Panc1 (cell line): ENCODE measurements at regions not wholly inside any gene's neighbourhood (a gene's known extent, or its start where the extent isn't known, plus 50 kb on each side); places are given as distances from the start of the nearest gene placed in this dataset.

Experiments used
- ATAC-seq: fragments of 200-7000 bp; cut with Tn5 transposase; 2 replicates; pipeline ENCODE4 v1.9.1; 2020; ENCODE audit warnings: mild to moderate bottlenecking, moderate library complexity
- BruUV-seq: library from RNA; stranded (reverse); fragments of 400-500 nt; replicated peaks from 2 replicates; lab custom pipeline; 2021; lab: Mats Ljungman, UMichigan
- CTCF ChIA-PET: fragments of 300-600 bp; sonication (Branson Sonifier 250); formaldehyde crosslinking; loops from one replicate; lab custom pipeline; 2022; ENCODE audit warnings: antibody characterized with exemption; lab: Charles Lee
- POLR2A ChIA-PET: fragments of 300-600 bp; sonication (Branson Sonifier 250); formaldehyde crosslinking; loops from one replicate; lab custom pipeline; 2022; ENCODE audit warnings: antibody characterized with exemption; lab: Charles Lee
- DNase-seq: peaks from one replicate; pipeline ENCODE4 v3.0.0-alpha.2; 2010; ENCODE audit warnings: low read depth, low spot score
- H3K27ac ChIP-seq: 2 replicates; pipeline ENCODE4 v1.5.1; 2011; ENCODE audit warnings: mild to moderate bottlenecking, low read length, inconsistent platforms
- H3K27me3 ChIP-seq: fragments of 200-500 bp; sonication (Bioruptor generic); 2 replicates; pipeline ENCODE4 v1.6.0; 2014; ENCODE audit warnings: low read length, inconsistent platforms; ENCODE audit not compliant: control insufficient read depth, insufficient read depth
- H3K36me3 ChIP-seq: fragments of 200-500 bp; sonication (Bioruptor generic); 2 replicates; pipeline ENCODE4 v1.5.1; 2014; ENCODE audit warnings: inconsistent platforms, mild to moderate bottlenecking, low read length, moderate library complexity; ENCODE audit not compliant: control insufficient read depth, insufficient read depth
- H3K4me1 ChIP-seq: 2 replicates; pipeline ENCODE4 v1.5.1; 2011; ENCODE audit warnings: inconsistent platforms, mild to moderate bottlenecking, low read length, moderate library complexity; ENCODE audit not compliant: control insufficient read depth, insufficient read depth
- H3K4me3 ChIP-seq, 2 experiments: 2 replicates each; pipeline ENCODE4 v1.5.1; 2011 to 2012; ENCODE audit warnings: low read depth in 2 of 2, low read length in 2 of 2, mild to moderate bottlenecking in 2 of 2, inconsistent platforms in 1 of 2, moderate library complexity in 1 of 2
- H3K9me3 ChIP-seq: fragments of 200-500 bp; sonication (Bioruptor generic); 2 replicates; pipeline ENCODE4 v1.5.1; 2014; ENCODE audit warnings: low read depth, mild to moderate bottlenecking, inconsistent platforms, low read length, moderate library complexity; ENCODE audit not compliant: control insufficient read depth, insufficient read depth
- CTCF ChIP-seq: fragments of 450-650 bp; IDR thresholded peaks from 2 replicates; pipeline ENCODE4 v1.5.1; 2017; ENCODE audit warnings: mild to moderate bottlenecking
- POLR2AphosphoS5 ChIP-seq: IDR thresholded peaks from 2 replicates; pipeline ENCODE4 v1.6.1; 2012; ENCODE audit warnings: mild to moderate bottlenecking, low read depth, low read length, moderate library complexity
- REST ChIP-seq, 2 experiments: IDR thresholded peaks; 2 replicates each; pipeline ENCODE4 v1.6.1; 2011 to 2012; ENCODE audit warnings: low read depth in 2 of 2, control low read depth in 1 of 2, low read length in 1 of 2, mild to moderate bottlenecking in 1 of 2, moderate library complexity in 1 of 2; ENCODE audit not compliant: insufficient read depth in 1 of 2
- SIN3A ChIP-seq: IDR thresholded peaks from 2 replicates; pipeline ENCODE4 v1.6.1; 2012; ENCODE audit warnings: low read depth, mild to moderate bottlenecking, low read length, moderate library complexity, borderline replicate concordance; ENCODE audit not compliant: insufficient read depth
- TCF7L2 ChIP-seq: IDR thresholded peaks from 2 replicates; pipeline ENCODE4 v1.6.1; 2011; ENCODE audit warnings: mild to moderate bottlenecking, low read depth, low read length, inconsistent platforms
- in situ Hi-C: cut with HindIII; loops from 2 replicates; pipeline ENCODE4 v1.10.0; 2016; ENCODE audit warnings: low sequenced_read_pairs, low pct_unique_long_range_greater_than_20kb
- intact Hi-C: fragments of 100-400 bp; cut with micrococcal nuclease; formaldehyde crosslinking; loops from one replicate; pipeline ENCODE4 v1.10.0; 2022; ENCODE audit not compliant: unreplicated experiment

DNA sequence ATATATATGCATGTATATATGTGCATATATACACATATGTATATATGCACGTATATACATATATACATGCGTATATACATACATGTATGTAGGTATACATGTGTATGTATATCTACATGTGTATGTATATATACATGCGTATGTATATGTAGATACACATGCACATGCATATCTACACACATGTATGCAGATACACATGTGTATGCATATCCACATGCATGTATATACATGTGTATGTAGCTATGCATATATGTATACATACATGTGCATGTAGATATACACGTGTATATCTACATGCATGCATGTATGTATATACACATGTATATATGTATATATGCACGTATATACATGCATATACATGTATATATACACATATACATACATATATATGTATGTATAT lies 95.8 kb upstream of the STEAP4 start:
- H3K4me1 ChIP-seq = no peaks in the 10 kb centered on the region
- intact Hi-C loops = no loop called here
- ChIA-PET POLR2A (no interaction called here), CTCF (no interaction called here)
- H3K9me3 ChIP-seq = no peaks in the 10 kb centered on the region
- in situ Hi-C loops = no loop called here
- H3K27me3 ChIP-seq = no peaks in the 10 kb centered on the region
- H3K4me3 ChIP-seq = no peak overlapping the region
- no peak for DNase-seq
- no TSS peak for BruUV-seq
- TF ChIP-seq POLR2AphosphoS5 (no peak), CTCF (no peak), REST (IDR thresholded peaks at IDR 0.05; ENCODE audit: insufficient read depth in 1 of 2, low read depth in 2 of 2, low read length in 1 of 2) (no peak), SIN3A (no peak), TCF7L2 (no peak)
- no peak overlapping the region for H3K27ac ChIP-seq
- no peak for ATAC-seq
- no peaks in the 10 kb centered on the region for H3K36me3 ChIP-seq

DNA sequence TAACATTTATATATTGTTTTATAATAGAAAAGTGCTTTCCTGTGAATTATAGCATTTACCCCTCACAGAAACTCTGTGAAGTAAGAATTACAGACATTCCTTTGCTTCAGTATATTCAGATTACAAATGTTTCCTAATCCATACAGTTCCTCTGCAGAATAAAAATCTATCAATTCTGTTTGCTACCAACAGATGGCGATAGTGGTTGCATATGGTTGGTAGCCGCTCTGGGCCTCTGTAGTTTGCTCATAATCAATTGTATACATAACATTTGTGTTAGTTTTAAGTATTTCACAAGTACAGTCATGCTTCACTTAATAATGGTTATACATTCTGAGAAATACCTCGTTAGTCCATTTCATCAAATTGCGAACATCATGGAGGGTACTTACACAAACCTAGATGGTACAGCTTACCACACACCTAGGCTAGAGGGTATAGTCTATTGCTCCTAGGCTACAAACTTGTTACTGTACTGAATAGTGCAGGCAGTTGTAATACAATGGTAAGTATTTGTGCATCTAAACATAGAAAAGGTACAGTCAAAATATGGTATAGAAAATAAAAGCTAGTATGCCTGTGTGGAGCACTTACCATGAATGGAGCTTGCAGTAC lies 94.4 kb upstream of the STEAP4 start:
- ChIA-PET POLR2A (no interaction called here), CTCF (no interaction called here)
- no peaks in the 10 kb centered on the region for H3K4me1 ChIP-seq
- intact Hi-C loops (no loop called here), in situ Hi-C loops (no loop called here)
- H3K4me3 ChIP-seq = no peak overlapping the region
- H3K27me3 ChIP-seq = no peaks in the 10 kb centered on the region
- TF ChIP-seq REST (IDR thresholded peaks at IDR 0.05; ENCODE audit: insufficient read depth in 1 of 2, low read depth in 2 of 2, low read length in 1 of 2) (no peak), CTCF (peak; percentile 44; the same call in 1 of the 2 replicates)
- H3K9me3 ChIP-seq = no peaks in the 10 kb centered on the region
- DNase-seq = no peak
- no TSS peak for BruUV-seq
- no peaks in the 10 kb centered on the region for H3K36me3 ChIP-seq
- no peak overlapping the region for H3K27ac ChIP-seq
- no peak for ATAC-seq
